NCI-H2081 (cell line): ENCODE measurements at regions not wholly inside any gene's neighbourhood (a gene's known extent, or its start where the extent isn't known, plus 50 kb on each side); places are given as distances from the start of the nearest gene placed in this dataset.
"Not testable (repeated sequence)": the region's sequence is repeated elsewhere in the genome, so short reads cannot be mapped to it uniquely, and the experiment has no call there.

ENCODE experiments used
- DNase-seq, 2 experiments: peaks; one replicate each; lab custom pipeline; 2025; lab: John Stamatoyannopoulos, UW

- DNase-seq = no peak
These were observed 172.1 kb downstream of the POLR2M start for GRCh38 chr15:57878573-57878972.

GRCh38 chr15:57881361-57881760, 174.8 kb downstream of the POLR2M start:
- DNase-seq = no peak

GRCh38 chr15:57881972-57882371, 175.5 kb downstream of the POLR2M start:
- no peak for DNase-seq

- no peak for DNase-seq
These were observed 177.2 kb downstream of the POLR2M start for GRCh38 chr15:57883701-57884100.

- no peak for DNase-seq
These were observed 178.4 kb downstream of the POLR2M start for GRCh38 chr15:57884936-57885335.

- DNase-seq = no peak
These were observed 178.9 kb downstream of the POLR2M start for GRCh38 chr15:57885435-57885834.

- DNase-seq = no peak
These were observed 177.7 kb downstream of the ALDH1A2 start for GRCh38 chr15:57887825-57888224.

GRCh38 chr15:57890351-57890750, 175.2 kb downstream of the ALDH1A2 start:
- DNase-seq = no peak

GRCh38 chr15:57890878-57891277, 174.6 kb downstream of the ALDH1A2 start:
- DNase-seq = no peak

- no peak for DNase-seq
These were observed 173.3 kb downstream of the ALDH1A2 start for GRCh38 chr15:57892181-57892580.

GRCh38 chr15:57893040-57893439, 172.5 kb downstream of the ALDH1A2 start:
- peak in 1 of 2 experiments; percentile 39 for DNase-seq

GRCh38 chr15:57895291-57895690, 170.2 kb downstream of the ALDH1A2 start:
- DNase-seq = no peak

- DNase-seq = no peak
These were observed 169.4 kb downstream of the ALDH1A2 start for GRCh38 chr15:57896114-57896513.

- DNase-seq = not testable (repeated sequence)
These were observed 168.6 kb downstream of the ALDH1A2 start for GRCh38 chr15:57896899-57897298.

GRCh38 chr15:57897870-57898269, 167.6 kb downstream of the ALDH1A2 start:
- no peak for DNase-seq

- DNase-seq = no peak
These were observed 163.4 kb downstream of the ALDH1A2 start for GRCh38 chr15:57902155-57902554.
